COLO829 (cell line): ENCODE measurements at regions not wholly inside any gene's neighbourhood (a gene's known extent, or its start where the extent isn't known, plus 50 kb on each side); places are given as distances from the start of the nearest gene placed in this dataset.

Experiments used
- DNase-seq: peaks from one replicate; pipeline ENCODE4 v3.0.0; 2012; ENCODE audit warnings: low spot score

GRCh38 chr10:70939441-70940003, 51.2 kb upstream of the PCBD1 start:
- DNase-seq: no peak

- no peak for DNase-seq
Observed at GRCh38 chr10:70940834-70941568, 52.6 kb upstream of the PCBD1 start.

GRCh38 chr10:70942125-70942524, 53.8 kb upstream of the PCBD1 start:
- no peak for DNase-seq

GRCh38 chr10:70942725-70943124, 54.4 kb upstream of the PCBD1 start:
- DNase-seq: no peak

GRCh38 chr10:70943249-70943648, 54.9 kb upstream of the PCBD1 start:
- DNase-seq: no peak

GRCh38 chr10:70943841-70944466, 55.6 kb upstream of the PCBD1 start:
- DNase-seq: no peak

- no peak for DNase-seq
Observed at GRCh38 chr10:70950037-70950436, 61.7 kb upstream of the PCBD1 start.

GRCh38 chr10:70950801-70951200, 62.4 kb upstream of the PCBD1 start:
- no peak for DNase-seq

- no peak for DNase-seq
Observed at GRCh38 chr10:70952401-70952800, 64.0 kb upstream of the PCBD1 start.

GRCh38 chr10:70952921-70953320, 64.6 kb upstream of the PCBD1 start:
- DNase-seq: no peak

- no peak for DNase-seq
Observed at GRCh38 chr10:70954381-70955176, 66.2 kb upstream of the PCBD1 start.

GRCh38 chr10:70956029-70956759, 67.8 kb upstream of the PCBD1 start:
- no peak for DNase-seq

GRCh38 chr10:70958396-70958795, 70.0 kb upstream of the PCBD1 start:
- no peak for DNase-seq

GRCh38 chr10:70960316-70960715, 72.0 kb upstream of the PCBD1 start:
- DNase-seq: no peak

- DNase-seq: no peak
Observed at GRCh38 chr10:70960783-70961570, 72.6 kb upstream of the PCBD1 start.

- DNase-seq: no peak
Observed at GRCh38 chr10:70962686-70963085, 74.3 kb upstream of the PCBD1 start.

- no peak for DNase-seq
Observed at GRCh38 chr10:70963271-70963670, 74.9 kb upstream of the PCBD1 start.

GRCh38 chr10:70964245-70964644, 75.9 kb upstream of the PCBD1 start:
- no peak for DNase-seq

- no peak for DNase-seq
Observed at GRCh38 chr10:70964881-70965280, 76.5 kb upstream of the PCBD1 start.

GRCh38 chr10:70965566-70965965, 77.2 kb upstream of the PCBD1 start:
- no peak for DNase-seq
